NCI-H345 treated with DMSO at 0.1 percent for 48 hours (cell line): ENCODE measurements at regions not wholly inside any gene's neighbourhood (a gene's known extent, or its start where the extent isn't known, plus 50 kb on each side); places are given as distances from the start of the nearest gene placed in this dataset.
"Not testable (repeated sequence)": the region's sequence is repeated elsewhere in the genome, so short reads cannot be mapped to it uniquely, and the experiment has no call there.

ENCODE experiments used
- DNase-seq: peaks from one replicate; lab custom pipeline; 2025; ENCODE audit not compliant: unreplicated experiment; lab: John Stamatoyannopoulos, UW

- DNase-seq, result no peak
These were observed 137.4 kb downstream of the TFAP2C start for GRCh38 chr20:56766528-56766927.

DNA sequence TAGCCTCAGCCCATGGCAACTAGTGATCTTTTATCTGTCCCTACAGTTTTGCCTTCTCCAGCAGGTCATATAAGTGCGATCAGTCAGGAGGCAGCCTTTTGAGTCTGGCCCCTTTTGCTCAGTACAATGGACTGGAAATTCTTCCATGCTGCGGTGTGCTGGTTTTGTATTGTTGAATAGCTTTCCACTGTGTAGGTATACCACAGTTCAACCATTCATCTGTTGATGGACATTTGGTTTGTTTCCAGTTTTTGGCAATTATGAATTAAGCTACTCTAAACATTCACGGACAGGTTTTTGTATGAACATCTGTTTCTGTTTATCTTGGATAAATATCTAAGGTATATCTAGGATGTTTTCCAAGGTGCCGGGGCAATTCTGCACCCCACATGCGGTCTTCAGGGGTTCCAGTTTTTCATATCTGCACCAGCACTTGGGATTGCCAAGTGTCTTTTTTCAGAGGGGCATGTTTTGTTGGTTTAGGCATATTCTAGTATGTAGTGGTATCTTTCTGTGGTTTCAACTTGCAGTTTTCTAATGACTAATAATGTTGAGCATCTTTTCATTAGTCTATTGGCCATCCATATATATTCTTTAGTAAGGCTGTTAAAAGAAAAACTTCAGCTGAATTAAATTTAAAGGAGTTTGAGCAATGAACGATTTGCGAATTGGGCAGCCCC lies 141.0 kb downstream of the TFAP2C start:
- DNase-seq, result no peak

DNA sequence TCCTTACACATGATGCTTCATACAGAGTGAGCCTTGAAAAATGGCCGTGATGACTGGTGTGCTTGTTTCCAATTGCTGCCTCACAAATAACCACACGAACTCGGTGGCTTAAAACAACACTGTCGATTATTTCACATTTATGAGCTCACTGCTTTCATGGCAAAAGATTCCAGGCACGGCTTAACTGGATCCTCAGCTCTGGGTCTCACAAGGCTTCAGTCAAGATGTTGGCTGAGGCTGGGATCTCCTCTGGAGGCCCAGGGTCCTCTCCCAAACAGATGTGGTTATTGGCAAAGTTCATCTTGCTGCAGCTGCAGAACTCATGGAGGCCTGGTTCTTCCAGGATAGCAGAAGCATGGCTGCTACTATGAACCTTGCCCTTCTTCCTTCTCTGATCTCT lies 144.6 kb downstream of the TFAP2C start:
- no peak for DNase-seq

DNA sequence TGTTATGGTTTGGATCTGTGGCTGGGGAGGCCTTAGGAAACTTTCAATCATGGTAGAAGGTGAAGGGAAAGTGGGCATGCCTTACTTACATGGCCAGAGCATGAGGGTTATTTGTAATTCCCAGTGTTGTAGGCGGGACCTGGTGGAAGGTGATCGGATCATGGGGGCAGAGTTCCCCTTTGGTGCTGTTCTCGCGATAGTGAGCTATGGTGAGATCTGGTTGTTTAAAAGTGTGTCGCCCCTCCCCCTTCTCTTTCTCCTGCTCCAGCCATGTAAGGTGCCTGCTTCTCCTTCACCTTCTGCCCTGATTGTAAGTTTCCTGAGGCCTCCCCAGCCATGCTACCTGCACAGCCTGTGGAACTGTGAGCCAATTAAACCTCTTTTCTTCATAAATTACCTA lies 145.8 kb downstream of the TFAP2C start:
- no peak for DNase-seq

DNA sequence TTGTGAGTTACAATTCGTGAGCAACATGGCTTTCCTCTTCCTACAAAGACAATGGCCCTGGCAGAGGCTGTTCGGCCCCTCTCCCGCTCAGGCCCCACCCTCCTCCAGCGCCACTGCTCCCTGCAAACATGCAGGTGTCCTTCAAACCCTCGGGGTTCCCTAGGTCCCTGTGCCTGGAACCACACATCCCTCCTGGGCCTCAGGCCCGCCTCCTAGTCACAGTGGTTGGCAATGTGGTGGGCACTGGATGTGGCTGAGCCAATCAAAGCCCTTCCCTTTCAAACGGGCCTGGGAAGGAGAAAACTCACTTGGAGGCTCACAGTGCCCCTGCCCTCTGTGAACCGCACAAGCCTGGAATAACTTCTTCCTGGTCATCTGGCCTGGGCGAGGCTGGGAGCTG lies 147.2 kb downstream of the TFAP2C start:
- DNase-seq, result no peak

GRCh38 chr20:56778765-56779195 lies 149.7 kb downstream of the TFAP2C start:
- no peak for DNase-seq

DNA sequence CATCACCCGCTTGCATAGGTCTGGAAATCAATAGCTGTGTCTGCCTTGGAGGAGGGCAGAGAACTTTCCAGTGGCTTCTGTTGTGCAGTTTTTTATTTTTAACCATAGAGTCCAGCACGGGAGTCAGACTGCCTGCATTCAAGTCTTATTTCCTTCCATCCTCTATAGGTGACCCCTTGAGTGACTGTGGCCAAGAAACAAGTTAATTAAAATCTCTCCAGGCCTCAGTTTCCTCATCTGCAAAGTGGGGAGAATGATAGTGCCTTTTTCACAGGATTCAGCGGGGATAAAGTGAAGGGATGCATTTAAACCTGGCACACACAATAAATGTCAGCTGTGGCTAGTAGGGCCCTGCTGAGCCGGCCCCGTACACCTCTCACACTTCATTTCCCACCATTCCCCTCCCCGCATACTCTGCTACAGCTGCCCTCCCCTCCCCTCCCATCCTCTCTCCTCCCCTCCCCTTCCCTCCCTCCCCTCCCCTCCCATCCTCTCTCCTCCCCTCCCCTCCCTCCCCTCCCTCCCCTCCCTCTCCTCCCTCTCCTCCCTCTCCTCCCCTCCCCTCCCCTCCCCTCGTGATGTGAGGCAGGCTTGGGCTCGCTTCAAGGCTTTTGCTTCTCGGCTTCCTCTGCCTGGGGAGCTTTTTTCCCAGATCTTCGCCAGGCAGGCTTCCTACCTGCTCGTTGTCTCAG lies 150.5 kb downstream of the TFAP2C start:
- no peak for DNase-seq

- DNase-seq, result no peak
These were observed 151.2 kb downstream of the TFAP2C start for GRCh38 chr20:56780266-56780665.

DNA sequence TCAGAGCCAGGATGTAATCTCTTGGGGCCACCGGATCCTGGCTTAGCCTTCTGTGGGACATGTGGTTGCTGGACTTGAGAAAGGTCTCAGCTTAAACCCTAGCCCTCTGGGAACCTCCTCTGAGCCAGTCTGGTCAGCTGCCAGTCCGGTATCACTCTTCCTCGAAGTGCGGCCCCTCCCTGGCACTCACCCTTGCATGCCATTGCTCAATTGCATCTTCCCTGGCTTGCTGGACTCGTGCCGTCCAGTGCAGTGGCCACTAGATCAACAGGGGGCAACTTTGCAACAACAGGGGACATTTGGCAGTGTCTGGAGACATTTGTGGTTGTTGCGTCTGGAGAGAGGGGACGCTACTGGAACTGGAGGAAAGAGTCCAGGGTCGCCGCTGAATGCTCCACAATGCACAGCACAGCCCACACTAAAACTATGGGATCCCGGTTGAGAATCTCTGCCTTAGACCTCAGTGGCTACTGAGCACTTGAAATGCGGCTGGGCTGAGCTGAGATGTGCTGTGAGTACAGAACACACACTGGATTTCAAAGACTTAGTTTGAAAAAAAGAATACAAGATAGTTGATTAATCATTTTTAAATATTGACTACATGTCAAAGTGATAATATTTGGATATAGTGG lies 152.1 kb downstream of the TFAP2C start:
- DNase-seq, result no peak

GRCh38 chr20:56781987-56782560 lies 153.0 kb downstream of the TFAP2C start:
- not testable (repeated sequence) for DNase-seq

- not testable (repeated sequence) for DNase-seq
These were observed 153.7 kb downstream of the TFAP2C start for GRCh38 chr20:56782814-56783213.

GRCh38 chr20:56783826-56784225 lies 154.7 kb downstream of the TFAP2C start:
- DNase-seq, result no peak

- no peak for DNase-seq
These were observed 157.4 kb downstream of the TFAP2C start for GRCh38 chr20:56786503-56786902.

GRCh38 chr20:56788041-56788670 lies 159.1 kb downstream of the TFAP2C start:
- no peak for DNase-seq

- DNase-seq, result no peak
These were observed 159.8 kb downstream of the TFAP2C start for GRCh38 chr20:56788671-56789610.

DNA sequence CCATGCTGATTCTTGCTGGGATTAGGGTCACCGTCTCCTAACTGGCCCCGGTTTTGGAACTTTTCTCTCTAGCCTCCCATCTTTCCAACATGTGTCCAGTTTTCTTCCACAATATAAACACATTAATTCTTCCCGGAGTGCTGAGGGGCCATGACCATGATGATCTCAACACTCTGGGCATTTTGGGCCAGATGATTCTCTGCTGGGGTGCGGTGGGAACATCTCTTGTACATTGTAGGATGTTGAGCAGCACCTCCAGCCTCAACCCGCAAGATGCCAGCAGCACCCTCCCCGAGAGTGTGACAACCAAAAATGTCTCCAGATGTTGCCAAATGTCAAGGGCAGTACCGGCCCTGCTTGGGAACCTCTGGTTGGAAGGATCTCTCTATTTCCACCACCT lies 164.8 kb downstream of the TFAP2C start:
- DNase-seq, result no peak

DNA sequence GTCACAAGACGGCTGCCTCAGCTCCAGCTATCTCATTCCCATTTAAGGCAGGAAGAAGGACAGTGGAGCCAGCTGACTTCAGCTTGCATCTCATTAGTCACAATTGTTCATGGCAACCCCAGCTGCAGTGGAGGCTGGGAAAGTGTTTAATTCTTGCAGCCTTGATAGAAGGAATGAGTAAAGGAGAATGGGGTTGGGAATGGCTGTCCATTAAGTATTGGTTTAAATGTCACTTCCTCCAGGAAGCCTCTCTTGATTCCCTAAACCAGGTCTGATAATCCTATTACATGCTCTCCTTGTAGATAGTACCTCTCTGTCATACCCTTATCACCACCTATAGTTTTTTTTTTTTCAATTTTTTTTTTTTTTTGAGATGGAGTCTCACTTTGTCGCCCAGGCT lies 166.4 kb downstream of the TFAP2C start:
- no peak for DNase-seq

DNA sequence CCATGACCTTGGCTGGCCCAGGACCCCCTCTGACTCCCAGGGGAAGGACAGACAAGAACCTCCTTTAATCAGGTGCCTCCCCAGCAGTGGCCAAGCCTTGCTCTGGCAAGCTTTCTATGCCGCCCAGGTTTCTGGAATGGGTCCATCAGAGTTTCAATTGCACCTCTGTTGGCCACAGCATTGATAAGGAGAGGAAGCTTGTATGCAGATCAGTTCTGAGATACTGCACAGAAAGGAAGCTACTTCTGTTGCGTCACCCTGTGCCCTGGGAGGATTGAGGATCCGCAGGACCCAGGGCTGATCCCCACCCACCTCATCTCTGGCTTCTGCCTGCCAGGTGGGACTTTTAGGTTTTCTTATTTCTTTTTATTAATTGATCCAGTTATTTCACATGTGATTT lies 167.2 kb downstream of the TFAP2C start:
- no peak for DNase-seq

- DNase-seq, result no peak
These were observed 167.9 kb downstream of the TFAP2C start for GRCh38 chr20:56797023-56797422.

- no peak for DNase-seq
These were observed 169.5 kb downstream of the TFAP2C start for GRCh38 chr20:56798634-56799033.
